GM12864 (cell line): ENCODE measurements at regions not wholly inside any gene's neighbourhood (a gene's known extent, or its start where the extent isn't known, plus 50 kb on each side); places are given as distances from the start of the nearest gene placed in this dataset.

Experiments used
- DNase-seq: peaks from one replicate; pipeline ENCODE4 v3.0.0-alpha.2; 2011; ENCODE audit warnings: low read depth
- H3K4me3 ChIP-seq: 2 replicates; pipeline ENCODE4 v1.5.1; 2011; ENCODE audit warnings: mild to moderate bottlenecking, low read depth, low read length, control low read depth
- TF ChIP-seq, protein P1 (sequence below): IDR thresholded peaks from 2 replicates; pipeline ENCODE4 v1.5.1; 2011; ENCODE audit warnings: low read depth, mild to moderate bottlenecking, moderate library complexity, low read length, control low read depth, inconsistent platforms; ENCODE audit errors: missing control alignments

- no peak for DNase-seq
- no peak overlapping the region for H3K4me3 ChIP-seq
- TF ChIP-seq, protein P1, sequence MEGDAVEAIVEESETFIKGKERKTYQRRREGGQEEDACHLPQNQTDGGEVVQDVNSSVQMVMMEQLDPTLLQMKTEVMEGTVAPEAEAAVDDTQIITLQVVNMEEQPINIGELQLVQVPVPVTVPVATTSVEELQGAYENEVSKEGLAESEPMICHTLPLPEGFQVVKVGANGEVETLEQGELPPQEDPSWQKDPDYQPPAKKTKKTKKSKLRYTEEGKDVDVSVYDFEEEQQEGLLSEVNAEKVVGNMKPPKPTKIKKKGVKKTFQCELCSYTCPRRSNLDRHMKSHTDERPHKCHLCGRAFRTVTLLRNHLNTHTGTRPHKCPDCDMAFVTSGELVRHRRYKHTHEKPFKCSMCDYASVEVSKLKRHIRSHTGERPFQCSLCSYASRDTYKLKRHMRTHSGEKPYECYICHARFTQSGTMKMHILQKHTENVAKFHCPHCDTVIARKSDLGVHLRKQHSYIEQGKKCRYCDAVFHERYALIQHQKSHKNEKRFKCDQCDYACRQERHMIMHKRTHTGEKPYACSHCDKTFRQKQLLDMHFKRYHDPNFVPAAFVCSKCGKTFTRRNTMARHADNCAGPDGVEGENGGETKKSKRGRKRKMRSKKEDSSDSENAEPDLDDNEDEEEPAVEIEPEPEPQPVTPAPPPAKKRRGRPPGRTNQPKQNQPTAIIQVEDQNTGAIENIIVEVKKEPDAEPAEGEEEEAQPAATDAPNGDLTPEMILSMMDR, result no peak
Observed at GRCh38 chr4:54992266-54992665, 133.1 kb downstream of the KDR start.

DNA sequence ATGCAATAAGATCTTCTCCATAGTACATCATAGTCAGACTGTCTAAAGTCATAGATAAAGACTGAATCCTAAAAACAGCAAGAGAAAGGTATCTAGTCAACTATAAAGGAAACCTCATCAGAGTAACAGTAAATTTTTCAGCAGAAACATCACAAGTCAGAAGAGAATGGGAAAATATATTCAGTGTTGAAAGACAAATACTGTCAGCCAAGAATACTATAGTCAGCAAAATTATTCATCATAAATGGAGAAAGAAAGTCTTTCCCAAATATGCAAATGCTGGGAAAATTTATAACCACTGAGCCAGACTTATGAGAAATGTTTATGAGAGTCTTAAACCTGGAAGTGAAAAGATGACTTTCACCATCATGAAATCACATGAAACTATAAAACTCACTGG is 136.7 kb downstream of the KDR start:
- TF ChIP-seq, protein P1, result no peak
- no peak overlapping the region for H3K4me3 ChIP-seq
- DNase-seq, result no peak

- H3K4me3 ChIP-seq, result no peak overlapping the region
- TF ChIP-seq, protein P1, result no peak
- DNase-seq, result no peak
Observed at GRCh38 chr4:54986095-54986846, 139.1 kb downstream of the KDR start.

GRCh38 chr4:54976682-54977081 is 148.7 kb downstream of the KDR start:
- DNase-seq, result no peak
- H3K4me3 ChIP-seq, result no peak overlapping the region
- TF ChIP-seq, protein P1, result no peak

GRCh38 chr4:54976031-54976430 is 149.4 kb downstream of the KDR start:
- TF ChIP-seq, protein P1, result no peak
- H3K4me3 ChIP-seq, result no peak overlapping the region
- no peak for DNase-seq

DNA sequence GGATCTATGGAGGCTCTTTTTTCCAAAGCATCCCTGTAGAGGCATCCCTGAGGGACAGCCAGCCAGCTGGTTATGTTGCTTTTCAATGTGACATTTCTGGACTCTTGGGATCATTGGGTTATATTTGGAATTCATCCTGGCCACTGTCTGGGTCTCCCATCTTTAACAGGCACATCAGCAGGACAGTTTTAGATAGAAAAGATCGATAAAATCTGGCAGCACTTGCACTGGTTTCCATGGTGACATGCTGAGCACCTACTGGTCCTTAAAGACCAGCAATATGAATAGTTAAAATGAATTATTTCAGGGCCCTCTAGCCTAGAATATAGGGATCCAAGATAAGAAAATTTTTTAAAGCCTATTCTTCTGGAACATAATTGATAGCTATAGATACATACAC is 151.6 kb downstream of the KDR start:
- TF ChIP-seq, protein P1, result no peak
- H3K4me3 ChIP-seq, result no peak overlapping the region
- DNase-seq, result no peak

DNA sequence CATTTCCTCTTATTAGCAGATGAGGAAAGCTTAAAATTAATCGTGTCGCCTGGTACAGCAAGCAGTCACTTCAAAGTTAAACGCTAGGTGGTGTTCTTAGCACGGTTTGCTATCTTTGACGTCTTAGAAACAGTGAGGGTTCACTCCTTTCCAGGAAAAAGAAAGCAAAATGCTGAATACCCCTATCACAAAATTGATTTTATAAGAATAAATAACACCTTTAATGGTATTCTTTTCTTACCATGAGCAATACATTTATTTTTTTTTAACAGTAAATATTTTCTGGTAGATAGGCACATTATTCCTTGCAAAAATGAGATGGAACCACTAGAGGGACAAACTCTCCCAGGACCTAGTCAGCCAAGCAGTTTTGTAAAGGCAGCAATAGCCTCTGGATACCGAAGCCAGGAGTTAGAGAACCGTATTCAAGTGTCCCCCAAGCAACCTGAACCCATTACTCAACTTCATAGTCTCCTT is 153.9 kb downstream of the KDR start:
- no peak overlapping the region for H3K4me3 ChIP-seq
- TF ChIP-seq, protein P1, result peak; percentile 45
- DNase-seq, result no peak
